RCC 7860 (cell line): ENCODE measurements at regions not wholly inside any gene's neighbourhood (a gene's known extent, or its start where the extent isn't known, plus 50 kb on each side); places are given as distances from the start of the nearest gene placed in this dataset.
"Not testable (repeated sequence)": the region's sequence is repeated elsewhere in the genome, so short reads cannot be mapped to it uniquely, and the experiment has no call there.

Experiments used
- DNase-seq: peaks from one replicate; pipeline ENCODE4 v3.0.0-alpha.2; 2015; ENCODE audit warnings: low spot score
- FAIRE-seq: peaks from 2 replicates; lab custom pipeline; 2012; peaks lifted over from hg19 to GRCh38; lab: Jason Lieb, UNC

GRCh38 chr3:4067893-4068292 is 235.3 kb upstream of the SETMAR start:
- FAIRE-seq (no peak), DNase-seq (no peak)

- FAIRE-seq (no peak), DNase-seq (no peak)
These were observed 233.4 kb upstream of the SETMAR start for GRCh38 chr3:4069796-4070195.

- DNase-seq (no peak), FAIRE-seq (no peak)
These were observed 231.5 kb upstream of the SETMAR start for GRCh38 chr3:4071481-4072184.

GRCh38 chr3:4077278-4077677 is 225.9 kb upstream of the SETMAR start:
- not testable (repeated sequence) for FAIRE-seq, DNase-seq

- FAIRE-seq = no peak
- no peak for DNase-seq
These were observed 225.2 kb upstream of the SETMAR start for GRCh38 chr3:4077950-4078349.

GRCh38 chr3:4078903-4079302 is 224.3 kb upstream of the SETMAR start:
- DNase-seq (no peak), FAIRE-seq (no peak)

GRCh38 chr3:4079339-4080195 is 223.6 kb upstream of the SETMAR start:
- FAIRE-seq = no peak

GRCh38 chr3:4083225-4084015 is 219.7 kb upstream of the SETMAR start:
- FAIRE-seq (no peak), DNase-seq (no peak)

More at GRCh38 chr3:4079339-4080195, 223.6 kb upstream of the SETMAR start:
- no peak for DNase-seq

GRCh38 chr3:4084271-4084670 is 218.9 kb upstream of the SETMAR start:
- DNase-seq (no peak), FAIRE-seq (no peak)

- not testable (repeated sequence) for FAIRE-seq, DNase-seq
These were observed 216.5 kb upstream of the SETMAR start for GRCh38 chr3:4086662-4087061.

- FAIRE-seq = no peak
- DNase-seq = no peak
These were observed 211.4 kb upstream of the SETMAR start for GRCh38 chr3:4091786-4092185.

GRCh38 chr3:4097801-4098200 is 205.4 kb upstream of the SETMAR start:
- no peak for FAIRE-seq
- DNase-seq = no peak

GRCh38 chr3:4099607-4100006 is 203.6 kb upstream of the SETMAR start:
- DNase-seq (no peak), FAIRE-seq (no peak)

GRCh38 chr3:4107430-4107829 is 195.7 kb upstream of the SETMAR start:
- DNase-seq (no peak), FAIRE-seq (no peak)

- FAIRE-seq (no peak), DNase-seq (no peak)
These were observed 189.2 kb upstream of the SETMAR start for GRCh38 chr3:4113811-4114522.

GRCh38 chr3:4119119-4119518 is 184.1 kb upstream of the SETMAR start:
- no peak for FAIRE-seq
- DNase-seq = no peak

- no peak for DNase-seq
- no peak for FAIRE-seq
These were observed 177.6 kb upstream of the SETMAR start for GRCh38 chr3:4125576-4125975.

GRCh38 chr3:4138150-4138785 is 164.9 kb upstream of the SETMAR start:
- DNase-seq = no peak
- FAIRE-seq = no peak

GRCh38 chr3:4138786-4139431 is 164.3 kb upstream of the SETMAR start:
- FAIRE-seq (no peak), DNase-seq (no peak)
